PC-9 (cell line): ENCODE measurements at regions not wholly inside any gene's neighbourhood (a gene's known extent, or its start where the extent isn't known, plus 50 kb on each side); places are given as distances from the start of the nearest gene placed in this dataset.

Experiments used
- BruUV-seq: library from RNA; stranded (reverse); fragments of 400-500 nt; replicated peaks from 2 replicates; lab custom pipeline; 2021; lab: Mats Ljungman, UMichigan
- CTCF ChIA-PET: fragments of 300-600 bp; sonication (Branson Sonifier 250); formaldehyde crosslinking; loops from one replicate; lab custom pipeline; 2022; ENCODE audit warnings: antibody characterized with exemption; lab: Charles Lee
- POLR2A ChIA-PET: fragments of 300-600 bp; sonication (Branson Sonifier 250); formaldehyde crosslinking; loops from one replicate; lab custom pipeline; 2022; ENCODE audit warnings: antibody characterized with exemption; ENCODE audit not compliant: unreplicated experiment; lab: Charles Lee
- DNase-seq, 2 experiments: peaks; one replicate each; pipeline versions ENCODE4 v3.0.0 to v3.0.0-alpha.2; 2015 to 2022; ENCODE audit warnings: mixed read lengths in 1 of 2
- H2AFZ ChIP-seq: fragments of 200-600 bp; sonication (generic); 2 replicates; pipeline ENCODE4 v1.8.1; 2017; ENCODE audit warnings: antibody characterized with exemption
- H3F3A ChIP-seq: fragments of 200-600 bp; sonication (generic); 2 replicates; pipeline ENCODE4 v1.8.1; 2017; ENCODE audit warnings: antibody characterized with exemption, mild to moderate bottlenecking, low read depth; ENCODE audit not compliant: insufficient read depth
- H3K27ac ChIP-seq: fragments of 200-600 bp; sonication (generic); 2 replicates; pipeline ENCODE4 v1.6.1; 2016; ENCODE audit warnings: mixed run types
- H3K27me3 ChIP-seq: fragments of 200-600 bp; sonication (generic); 2 replicates; pipeline ENCODE4 v1.6.1; 2016; ENCODE audit warnings: low read depth, mixed run types; ENCODE audit not compliant: insufficient read depth
- H3K36me3 ChIP-seq: fragments of 200-600 bp; sonication (generic); 2 replicates; pipeline ENCODE4 v1.6.1; 2016; ENCODE audit warnings: low read depth, mixed run types
- H3K4me1 ChIP-seq: fragments of 200-600 bp; sonication (generic); replicated peaks from 2 replicates; pipeline ENCODE4 v1.6.1; 2016; ENCODE audit warnings: mixed run types; ENCODE audit not compliant: insufficient read depth
- H3K4me2 ChIP-seq: fragments of 200-600 bp; sonication (generic); 2 replicates; pipeline ENCODE4 v1.6.1; 2017; ENCODE audit warnings: mixed run types
- H3K4me3 ChIP-seq: fragments of 200-600 bp; sonication (generic); 2 replicates; pipeline ENCODE4 v1.6.1; 2016; ENCODE audit warnings: mixed run types
- H3K79me2 ChIP-seq: fragments of 200-600 bp; sonication (generic); 2 replicates; pipeline ENCODE4 v1.6.1; 2017; ENCODE audit warnings: low read depth, mixed run types
- H3K9me2 ChIP-seq: fragments of 200-600 bp; sonication (generic); 2 replicates; pipeline ENCODE4 v1.8.1; 2017; ENCODE audit warnings: mild to moderate bottlenecking; ENCODE audit not compliant: insufficient read depth
- H3K9me3 ChIP-seq: fragments of 200-600 bp; sonication (generic); 2 replicates; pipeline ENCODE4 v1.8.1; 2016; ENCODE audit warnings: low read depth; ENCODE audit not compliant: insufficient read depth
- H4K20me1 ChIP-seq: fragments of 200-600 bp; sonication (generic); 2 replicates; pipeline ENCODE4 v1.8.1; 2017; ENCODE audit not compliant: insufficient read depth
- CTCF ChIP-seq: fragments of 200-600 bp; sonication (generic); conservative IDR thresholded peaks from 2 replicates; pipeline ENCODE4 v1.6.1; 2017; ENCODE audit warnings: mixed run types, antibody characterized with exemption, mild to moderate bottlenecking, moderate library complexity
- EZH2 ChIP-seq: fragments of 200-600 bp; sonication (generic); IDR thresholded peaks from 2 replicates; pipeline ENCODE4 v1.8.0; 2017; ENCODE audit warnings: antibody characterized with exemption, low read depth
- intact Hi-C: fragments of 100-400 bp; cut with micrococcal nuclease; formaldehyde crosslinking; loops from one replicate; pipeline ENCODE4 v1.10.0; 2022; ENCODE audit not compliant: unreplicated experiment

- Histone ChIP-seq H3K9me2 (no peaks in the 10 kb centered on the region), H3K36me3 (no peaks in the 10 kb centered on the region), H2AFZ (no peak overlapping the region), H3K27ac (no peak overlapping the region), H3K79me2 (no peaks in the 10 kb centered on the region), H4K20me1 (no peaks in the 10 kb centered on the region), H3K4me2 (no peak overlapping the region), H3F3A (no peaks in the 10 kb centered on the region), H3K9me3 (no peaks in the 10 kb centered on the region), H3K4me3 (no peak overlapping the region), H3K27me3 (no peaks in the 10 kb centered on the region), H3K4me1 (no peaks in the 10 kb centered on the region)
- BruUV-seq = no TSS peak
- POLR2A ChIA-PET = no interaction called here
- no peak for DNase-seq
- intact Hi-C loops = no loop called here
- TF ChIP-seq EZH2 = no peak
- TF ChIP-seq CTCF = no peak
- CTCF ChIA-PET = no interaction called here
These were observed 489.9 kb downstream of the BCL11B start for GRCh38 chr14:98782062-98782461.

GRCh38 chr14:98785578-98785977 lies 486.4 kb downstream of the BCL11B start:
- H3K9me3 ChIP-seq = no peaks in the 10 kb centered on the region
- no peak for DNase-seq
- H3K4me2 ChIP-seq = no peak overlapping the region
- CTCF ChIA-PET = no interaction called here
- no peak overlapping the region for H2AFZ ChIP-seq
- BruUV-seq = no TSS peak
- no peak overlapping the region for H3K27ac ChIP-seq
- no peaks in the 10 kb centered on the region for H3K9me2 ChIP-seq
- TF ChIP-seq CTCF (no peak), EZH2 (no peak)
- H3K36me3 ChIP-seq = no peaks in the 10 kb centered on the region
- no peaks in the 10 kb centered on the region for H4K20me1 ChIP-seq
- H3K27me3 ChIP-seq = no peaks in the 10 kb centered on the region
- H3F3A ChIP-seq = no peaks in the 10 kb centered on the region
- POLR2A ChIA-PET = no interaction called here
- intact Hi-C loops = no loop called here
- no peak overlapping the region for H3K4me3 ChIP-seq
- H3K79me2 ChIP-seq = no peaks in the 10 kb centered on the region
- no peaks in the 10 kb centered on the region for H3K4me1 ChIP-seq

- DNase-seq = no peak
- no peaks in the 10 kb centered on the region for H3F3A ChIP-seq
- no peak overlapping the region for H2AFZ ChIP-seq
- CTCF ChIA-PET = no interaction called here
- POLR2A ChIA-PET = no interaction called here
- no peak overlapping the region for H3K4me3 ChIP-seq
- no peaks in the 10 kb centered on the region for H3K4me1 ChIP-seq
- H3K9me2 ChIP-seq = no peaks in the 10 kb centered on the region
- no peaks in the 10 kb centered on the region for H4K20me1 ChIP-seq
- H3K36me3 ChIP-seq = no peaks in the 10 kb centered on the region
- no peaks in the 10 kb centered on the region for H3K79me2 ChIP-seq
- intact Hi-C loops = no loop called here
- no peak overlapping the region for H3K27ac ChIP-seq
- TF ChIP-seq CTCF (no peak), EZH2 (no peak)
- H3K9me3 ChIP-seq = no peaks in the 10 kb centered on the region
- no TSS peak for BruUV-seq
- no peaks in the 10 kb centered on the region for H3K27me3 ChIP-seq
- H3K4me2 ChIP-seq = no peak overlapping the region
These were observed 485.5 kb downstream of the BCL11B start for GRCh38 chr14:98786456-98786855.
